ENCODE measurements at regions not wholly inside any gene's neighbourhood (a gene's known extent, or its start where the extent isn't known, plus 50 kb on each side); places are given as distances from the start of the nearest gene placed in this dataset.

DNA sequence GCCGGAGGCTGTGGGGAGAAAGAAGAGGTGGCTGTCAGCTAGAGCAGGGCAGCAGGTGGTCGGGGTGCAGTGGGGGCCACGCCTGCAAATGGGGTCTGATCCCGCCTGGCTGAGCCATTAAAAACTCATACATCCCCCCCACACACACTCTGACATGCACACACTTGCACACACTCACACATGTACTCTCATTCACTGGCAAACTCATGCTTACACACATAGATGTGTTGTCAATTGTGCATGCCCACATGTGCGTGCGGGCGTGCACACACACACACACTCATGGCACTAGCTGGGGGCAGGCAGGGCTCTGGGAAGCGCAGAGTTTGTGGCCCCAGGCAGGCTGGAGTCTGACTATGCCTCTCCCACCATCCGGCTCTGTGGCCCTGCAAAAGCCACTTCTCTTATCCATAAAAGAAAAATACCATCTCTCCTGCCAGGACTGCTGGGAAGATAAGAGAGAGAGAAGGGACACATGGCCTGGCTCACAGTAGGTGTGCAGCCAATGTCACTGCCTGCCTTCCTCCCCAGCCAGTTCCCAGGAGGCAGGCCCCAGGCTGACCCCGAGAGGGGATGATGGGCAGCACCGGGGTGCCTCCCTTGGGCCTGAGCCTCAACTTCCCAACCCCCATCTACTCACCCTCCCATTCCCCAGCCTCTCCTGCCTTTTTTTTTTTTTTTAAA is 163.5 kb upstream of the LINGO1 start (continued):
- TF ChIP-seq ZSCAN20 (CRISPR knock-in tag; IDR thresholded peaks at IDR 0.05; ENCODE audit: borderline replicate concordance): no peak
- TF ChIP-seq ZNF879 (CRISPR knock-in tag; IDR thresholded peaks at IDR 0.05): no peak
- TF ChIP-seq, protein P1, sequence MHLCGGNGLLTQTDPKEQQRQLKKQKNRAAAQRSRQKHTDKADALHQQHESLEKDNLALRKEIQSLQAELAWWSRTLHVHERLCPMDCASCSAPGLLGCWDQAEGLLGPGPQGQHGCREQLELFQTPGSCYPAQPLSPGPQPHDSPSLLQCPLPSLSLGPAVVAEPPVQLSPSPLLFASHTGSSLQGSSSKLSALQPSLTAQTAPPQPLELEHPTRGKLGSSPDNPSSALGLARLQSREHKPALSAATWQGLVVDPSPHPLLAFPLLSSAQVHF (CRISPR knock-in tag; IDR thresholded peaks at IDR 0.05): no peak

DNA sequence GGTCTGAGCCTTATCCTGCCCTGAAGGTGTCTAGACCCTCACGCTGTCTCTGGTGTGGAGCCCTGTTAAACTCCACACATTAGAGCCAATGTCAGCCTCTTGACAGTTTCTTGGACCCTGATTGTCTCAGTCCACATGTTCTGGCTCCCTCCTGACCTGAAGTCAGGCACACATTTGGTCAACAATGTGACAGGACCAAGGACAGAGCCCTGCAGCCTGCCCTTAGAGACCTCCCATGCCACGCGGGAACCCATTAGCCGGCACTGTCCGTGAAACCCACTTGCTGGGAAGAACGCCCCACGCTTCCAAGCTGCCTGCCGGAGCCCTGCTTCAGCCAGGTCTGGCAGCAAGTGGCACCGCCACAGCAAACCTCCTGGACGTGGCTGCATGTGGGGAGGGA is 162.7 kb upstream of the LINGO1 start:
- no TSS peak for BruUV-seq (replicated peaks)
- WGBS (ENCODE audit: low lambda C conversion rate): 29% methylated on average over 4 of the region's 10 CpGs
- FAIRE-seq (no peak), DNase-seq (ENCODE audit: low spot score) (no peak), ATAC-seq (no peak)
- intact Hi-C loops (cut with micrococcal nuclease; ENCODE audit: unreplicated experiment) (no loop called here), in situ Hi-C loops (cut with HindIII; ENCODE audit: extremely low pct_ligation_motif_present, low pct_unique_long_range_greater_than_20kb) (no loop called here)
- ChIA-PET POLR2A (no interaction called here), CTCF (ENCODE audit: low intra/inter-chr PET ratio, low total read pairs) (no interaction called here)
- Histone ChIP-seq H3K9ac (ENCODE audit: insufficient read depth, low read depth, low read length) (no peak overlapping the region), H2AFZ (ENCODE audit: low read length) (no peak overlapping the region), H3K27me3 (ENCODE audit: control insufficient read depth in 1 of 2, insufficient read depth in 2 of 2, low read length in 2 of 2) (no peaks in the 10 kb centered on the region; a peak in 1 of 5 replicates), H3K4me1 (ENCODE audit: insufficient read depth, low read length) (no peaks in the 10 kb centered on the region), H3K27ac (ENCODE audit: extremely low read length, insufficient read depth, low read length) (no peak overlapping the region), H3K36me3 (replicated peaks in 1 of 2; ENCODE audit: control insufficient read depth in 1 of 2, insufficient read depth in 2 of 2, low read length in 2 of 2) (no peaks in the 10 kb centered on the region), H3K79me2 (ENCODE audit: insufficient read depth, low read length) (no peaks in the 10 kb centered on the region), H4K20me1 (ENCODE audit: insufficient read depth, low read length) (no peaks in the 10 kb centered on the region), H3K4me3 (replicated peaks in 1 of 3; ENCODE audit: insufficient read depth in 1 of 3, low read depth in 2 of 3, low read length in 3 of 3) (no peak overlapping the region), H3K9me3 (ENCODE audit: low read length) (no peaks in the 10 kb centered on the region), H3K4me2 (ENCODE audit: low read depth, low read length) (no peak overlapping the region)
- TF ChIP-seq MIER2 (CRISPR knock-in tag; IDR thresholded peaks at IDR 0.05) (0 out of 2 replicates have a peak, but pooled peaks have one; percentile 38), REL (CRISPR knock-in tag; conservative IDR thresholded peaks at IDR 0.05) (no peak), NFE2 (CRISPR knock-in tag; IDR thresholded peaks at IDR 0.05) (no peak)
- TF ChIP-seq, protein P2, sequence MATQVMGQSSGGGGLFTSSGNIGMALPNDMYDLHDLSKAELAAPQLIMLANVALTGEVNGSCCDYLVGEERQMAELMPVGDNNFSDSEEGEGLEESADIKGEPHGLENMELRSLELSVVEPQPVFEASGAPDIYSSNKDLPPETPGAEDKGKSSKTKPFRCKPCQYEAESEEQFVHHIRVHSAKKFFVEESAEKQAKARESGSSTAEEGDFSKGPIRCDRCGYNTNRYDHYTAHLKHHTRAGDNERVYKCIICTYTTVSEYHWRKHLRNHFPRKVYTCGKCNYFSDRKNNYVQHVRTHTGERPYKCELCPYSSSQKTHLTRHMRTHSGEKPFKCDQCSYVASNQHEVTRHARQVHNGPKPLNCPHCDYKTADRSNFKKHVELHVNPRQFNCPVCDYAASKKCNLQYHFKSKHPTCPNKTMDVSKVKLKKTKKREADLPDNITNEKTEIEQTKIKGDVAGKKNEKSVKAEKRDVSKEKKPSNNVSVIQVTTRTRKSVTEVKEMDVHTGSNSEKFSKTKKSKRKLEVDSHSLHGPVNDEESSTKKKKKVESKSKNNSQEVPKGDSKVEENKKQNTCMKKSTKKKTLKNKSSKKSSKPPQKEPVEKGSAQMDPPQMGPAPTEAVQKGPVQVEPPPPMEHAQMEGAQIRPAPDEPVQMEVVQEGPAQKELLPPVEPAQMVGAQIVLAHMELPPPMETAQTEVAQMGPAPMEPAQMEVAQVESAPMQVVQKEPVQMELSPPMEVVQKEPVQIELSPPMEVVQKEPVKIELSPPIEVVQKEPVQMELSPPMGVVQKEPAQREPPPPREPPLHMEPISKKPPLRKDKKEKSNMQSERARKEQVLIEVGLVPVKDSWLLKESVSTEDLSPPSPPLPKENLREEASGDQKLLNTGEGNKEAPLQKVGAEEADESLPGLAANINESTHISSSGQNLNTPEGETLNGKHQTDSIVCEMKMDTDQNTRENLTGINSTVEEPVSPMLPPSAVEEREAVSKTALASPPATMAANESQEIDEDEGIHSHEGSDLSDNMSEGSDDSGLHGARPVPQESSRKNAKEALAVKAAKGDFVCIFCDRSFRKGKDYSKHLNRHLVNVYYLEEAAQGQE (IDR thresholded peaks at IDR 0.05; ENCODE audit: borderline replicate concordance in 1 of 2, low read depth in 1 of 2, low read length in 2 of 2): peak; percentile 42 to 84
